ENCODE measurements at regions not wholly inside any gene's neighbourhood (a gene's known extent, or its start where the extent isn't known, plus 50 kb on each side); places are given as distances from the start of the nearest gene placed in this dataset.

GRCh38 chr1:117261424-117261785, 50.7 kb upstream of the VTCN1 start:
- Histone ChIP-seq H3K9ac (ENCODE audit: low read depth in 1 of 2, low read length in 2 of 2) (no peak overlapping the region), H3K36me3 (ENCODE audit: control insufficient read depth in 4 of 4, insufficient read depth in 3 of 4, low read depth in 1 of 4, low read length in 3 of 4) (no peaks in the 10 kb centered on the region), H3K4me3 (ENCODE audit: low read depth in 1 of 3, low read length in 3 of 3) (no peak overlapping the region), H3K9me3 (ENCODE audit: control insufficient read depth in 4 of 4, low read length in 3 of 4) (no peaks in the 10 kb centered on the region), H3K27ac (ENCODE audit: low read depth in 1 of 2, low read length in 2 of 2) (no peak overlapping the region), H3K27me3 (ENCODE audit: control insufficient read depth in 4 of 4, insufficient read depth in 4 of 4, low read length in 3 of 4) (no peaks in the 10 kb centered on the region), H3K4me1 (ENCODE audit: control insufficient read depth in 4 of 4, insufficient read depth in 4 of 4, low read length in 3 of 4) (no peaks in the 10 kb centered on the region)
- TF ChIP-seq NR2F2 (IDR thresholded peaks at IDR 0.05) (no peak), FOXA1 (IDR thresholded peaks at IDR 0.05) (no peak), FOXA2 (IDR thresholded peaks at IDR 0.05) (no peak), ZBTB33 (IDR thresholded peaks at IDR 0.05) (no peak), JUND (IDR thresholded peaks at IDR 0.05) (no peak), SP1 (IDR thresholded peaks at IDR 0.05) (no peak), EGR1 (IDR thresholded peaks at IDR 0.05; ENCODE audit: low read depth in 2 of 2) (no peak), YY1 (IDR thresholded peaks at IDR 0.05) (no peak), ATF3 (IDR thresholded peaks at IDR 0.05) (no peak), HNF4A (conservative IDR thresholded peaks at IDR 0.05) (no peak)
- WGBS: 94% methylated on average over 2 of the region's 2 CpGs
- DNase-seq (ENCODE audit: low spot score): no peak

GRCh38 chr1:117260761-117261423, 50.2 kb upstream of the VTCN1 start:
- TF ChIP-seq ZBTB33 (IDR thresholded peaks at IDR 0.05) (no peak), HNF4G (IDR thresholded peaks at IDR 0.05) (no peak), RAD21 (IDR thresholded peaks at IDR 0.05) (no peak), HNF4A (conservative IDR thresholded peaks at IDR 0.05) (no peak), SP1 (IDR thresholded peaks at IDR 0.05) (no peak), REST (IDR thresholded peaks at IDR 0.05) (no peak), YY1 (IDR thresholded peaks at IDR 0.05) (no peak), RXRA (IDR thresholded peaks at IDR 0.05) (no peak), TAF1 (conservative IDR thresholded peaks at IDR 0.05) (no peak), FOXA1 (IDR thresholded peaks at IDR 0.05) (no peak), ATF3 (IDR thresholded peaks at IDR 0.05) (no peak), EGR1 (IDR thresholded peaks at IDR 0.05; ENCODE audit: low read depth in 2 of 2) (no peak), MAX (IDR thresholded peaks at IDR 0.05) (no peak), JUND (IDR thresholded peaks at IDR 0.05) (no peak), CTCF (IDR thresholded peaks at IDR 0.05; ENCODE audit: low read depth, low read length, missing input control) (no peak), NR2F2 (IDR thresholded peaks at IDR 0.05) (no peak), FOXA2 (IDR thresholded peaks at IDR 0.05) (no peak), GABPA (IDR thresholded peaks at IDR 0.05 in 1 of 2, conservative IDR thresholded peaks at IDR 0.05 in 1 of 2) (no peak)
- H3K4me1 ChIP-seq (ENCODE audit: control insufficient read depth in 4 of 4, insufficient read depth in 4 of 4, low read length in 3 of 4): no peaks in the 10 kb centered on the region
- DNase-seq (ENCODE audit: low spot score): no peak
- 91% methylated on average over 4 of the region's 4 CpGs for WGBS
- no peaks in the 10 kb centered on the region for H3K27me3 ChIP-seq (ENCODE audit: control insufficient read depth in 4 of 4, insufficient read depth in 4 of 4, low read length in 3 of 4)
- no peak overlapping the region for H3K4me3 ChIP-seq (ENCODE audit: low read depth in 1 of 3, low read length in 3 of 3)
- H3K9ac ChIP-seq (ENCODE audit: low read depth in 1 of 2, low read length in 2 of 2): no peak overlapping the region
- no peaks in the 10 kb centered on the region for H3K9me3 ChIP-seq (ENCODE audit: control insufficient read depth in 4 of 4, low read length in 3 of 4)
- H3K36me3 ChIP-seq (ENCODE audit: control insufficient read depth in 4 of 4, insufficient read depth in 3 of 4, low read depth in 1 of 4, low read length in 3 of 4): no peaks in the 10 kb centered on the region
- no peak overlapping the region for H3K27ac ChIP-seq (ENCODE audit: low read depth in 1 of 2, low read length in 2 of 2)
